ENCODE measurements at regions not wholly inside any gene's neighbourhood (a gene's known extent, or its start where the extent isn't known, plus 50 kb on each side); places are given as distances from the start of the nearest gene placed in this dataset.

DNA sequence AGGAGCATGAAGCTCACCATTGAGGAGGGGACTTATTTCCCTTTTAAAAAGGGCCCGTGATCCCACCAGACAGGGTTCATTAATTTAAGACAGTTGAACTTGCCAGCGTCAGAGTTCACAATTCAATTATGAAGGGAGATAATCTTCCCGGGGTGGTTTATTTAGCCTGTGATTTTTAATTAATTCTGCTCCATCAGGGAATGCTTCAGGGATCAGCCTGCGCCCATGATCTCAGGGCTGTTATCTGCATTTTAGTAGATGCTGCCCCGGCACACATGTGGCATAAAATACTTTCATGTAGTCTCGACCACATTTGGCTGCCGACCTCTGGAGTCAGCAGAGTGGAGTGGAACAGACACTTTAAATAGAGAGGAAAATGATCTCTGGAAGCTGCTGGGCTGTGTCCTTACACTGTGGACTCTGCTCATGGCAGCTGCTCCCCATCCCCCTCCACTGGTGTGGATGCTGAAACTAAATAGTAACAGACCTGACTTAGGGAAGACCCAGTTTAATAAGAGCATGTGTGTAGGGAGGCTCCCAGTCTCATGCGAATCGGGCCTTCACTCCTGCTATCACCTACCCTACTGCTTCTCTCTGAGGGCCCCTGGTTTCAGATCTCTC, 256.9 kb downstream of the TEX29 start:
- H3K9me3 ChIP-seq: no peaks in the 10 kb centered on the region

DNA sequence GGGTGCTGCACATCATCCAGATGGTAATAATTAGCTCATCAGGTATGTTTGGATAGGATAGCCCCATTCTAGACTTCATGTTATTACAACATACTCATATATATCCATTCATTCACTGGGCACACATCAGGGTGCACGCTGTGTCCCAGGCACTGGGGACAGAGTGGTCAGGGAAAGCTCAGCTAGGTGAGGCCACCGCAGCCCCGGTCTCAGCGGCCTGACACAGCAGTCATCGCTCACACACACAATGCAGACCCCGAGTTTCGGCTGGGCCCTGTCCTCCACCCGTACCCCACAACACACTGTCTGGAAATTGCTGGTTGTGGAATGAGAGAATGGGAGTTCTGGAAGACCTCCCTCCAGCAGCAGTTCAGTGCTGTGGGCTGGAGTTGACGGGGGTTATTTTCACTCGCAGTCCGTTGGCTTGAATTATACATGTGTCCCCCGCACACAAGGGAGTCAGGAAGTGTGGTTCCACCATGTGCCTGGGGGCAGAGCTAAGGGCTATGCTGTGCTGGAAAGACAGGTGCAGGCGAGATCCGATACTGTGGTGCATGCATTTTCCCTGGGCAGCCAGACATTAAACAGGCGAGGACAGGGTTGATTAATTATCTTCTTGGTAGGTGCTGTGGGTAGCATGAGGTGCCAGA, 257.6 kb downstream of the TEX29 start:
- Histone ChIP-seq H3K4me1 (ENCODE audit: control insufficient read depth in 1 of 2, insufficient read depth in 1 of 2, low read depth in 1 of 2, low read length in 1 of 2) (no peaks in the 10 kb centered on the region), H3K36me3 (no peaks in the 10 kb centered on the region), H3K27me3 (no peaks in the 10 kb centered on the region), H3K9me3 (no peaks in the 10 kb centered on the region), H3K27ac (no peak overlapping the region), H3K4me3 (ENCODE audit: low read depth in 1 of 2, low read length in 1 of 2) (no peak overlapping the region)
- TF ChIP-seq, protein P1, sequence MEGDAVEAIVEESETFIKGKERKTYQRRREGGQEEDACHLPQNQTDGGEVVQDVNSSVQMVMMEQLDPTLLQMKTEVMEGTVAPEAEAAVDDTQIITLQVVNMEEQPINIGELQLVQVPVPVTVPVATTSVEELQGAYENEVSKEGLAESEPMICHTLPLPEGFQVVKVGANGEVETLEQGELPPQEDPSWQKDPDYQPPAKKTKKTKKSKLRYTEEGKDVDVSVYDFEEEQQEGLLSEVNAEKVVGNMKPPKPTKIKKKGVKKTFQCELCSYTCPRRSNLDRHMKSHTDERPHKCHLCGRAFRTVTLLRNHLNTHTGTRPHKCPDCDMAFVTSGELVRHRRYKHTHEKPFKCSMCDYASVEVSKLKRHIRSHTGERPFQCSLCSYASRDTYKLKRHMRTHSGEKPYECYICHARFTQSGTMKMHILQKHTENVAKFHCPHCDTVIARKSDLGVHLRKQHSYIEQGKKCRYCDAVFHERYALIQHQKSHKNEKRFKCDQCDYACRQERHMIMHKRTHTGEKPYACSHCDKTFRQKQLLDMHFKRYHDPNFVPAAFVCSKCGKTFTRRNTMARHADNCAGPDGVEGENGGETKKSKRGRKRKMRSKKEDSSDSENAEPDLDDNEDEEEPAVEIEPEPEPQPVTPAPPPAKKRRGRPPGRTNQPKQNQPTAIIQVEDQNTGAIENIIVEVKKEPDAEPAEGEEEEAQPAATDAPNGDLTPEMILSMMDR (IDR thresholded peaks at IDR 0.05): no peak

More for the DNA sequence above, 256.9 kb downstream of the TEX29 start:
- Histone ChIP-seq H3K36me3 (no peaks in the 10 kb centered on the region), H3K4me3 (ENCODE audit: low read depth in 1 of 2, low read length in 1 of 2) (no peak overlapping the region), H3K27me3 (no peaks in the 10 kb centered on the region), H3K27ac (no peak overlapping the region), H3K4me1 (ENCODE audit: control insufficient read depth in 1 of 2, insufficient read depth in 1 of 2, low read depth in 1 of 2, low read length in 1 of 2) (no peaks in the 10 kb centered on the region)
- TF ChIP-seq, protein P1 (IDR thresholded peaks at IDR 0.05): no peak

DNA sequence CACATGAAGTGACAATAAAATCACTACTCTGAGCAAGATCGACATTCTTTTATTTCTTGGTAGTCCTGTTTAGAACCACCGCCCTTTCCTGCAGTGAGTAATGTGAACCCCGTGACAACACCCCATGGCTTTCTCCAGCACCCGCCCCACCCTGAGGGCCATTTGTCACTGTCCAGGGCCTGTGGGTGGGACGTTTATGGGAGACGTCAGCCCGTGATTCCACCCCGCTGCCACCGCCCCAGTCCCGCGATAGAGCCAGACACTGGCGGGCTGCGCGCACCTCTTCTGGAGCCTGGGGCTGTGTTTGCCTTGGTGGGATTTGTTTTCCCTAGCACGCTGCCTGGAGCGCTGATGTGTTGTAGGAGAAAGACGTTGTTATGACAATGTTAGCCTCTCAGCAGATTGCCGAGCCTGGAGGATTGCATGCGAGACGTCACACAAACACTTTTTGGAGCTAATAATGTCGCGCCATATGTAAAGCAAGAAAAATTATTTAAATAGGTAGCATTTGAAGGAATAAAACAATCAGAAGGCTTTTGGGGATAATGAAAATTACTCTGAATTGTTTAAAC, 263.7 kb downstream of the TEX29 start:
- H3K4me3 ChIP-seq (ENCODE audit: low read depth in 1 of 2, low read length in 1 of 2): no peak overlapping the region
- no peak overlapping the region for H3K27ac ChIP-seq
- no peaks in the 10 kb centered on the region for H3K36me3 ChIP-seq
- TF ChIP-seq, protein P1 (IDR thresholded peaks at IDR 0.05): no peak
- H3K27me3 ChIP-seq: no peaks in the 10 kb centered on the region
- H3K9me3 ChIP-seq: no peaks in the 10 kb centered on the region
- H3K4me1 ChIP-seq (ENCODE audit: control insufficient read depth in 1 of 2, insufficient read depth in 1 of 2, low read depth in 1 of 2, low read length in 1 of 2): no peaks in the 10 kb centered on the region

DNA sequence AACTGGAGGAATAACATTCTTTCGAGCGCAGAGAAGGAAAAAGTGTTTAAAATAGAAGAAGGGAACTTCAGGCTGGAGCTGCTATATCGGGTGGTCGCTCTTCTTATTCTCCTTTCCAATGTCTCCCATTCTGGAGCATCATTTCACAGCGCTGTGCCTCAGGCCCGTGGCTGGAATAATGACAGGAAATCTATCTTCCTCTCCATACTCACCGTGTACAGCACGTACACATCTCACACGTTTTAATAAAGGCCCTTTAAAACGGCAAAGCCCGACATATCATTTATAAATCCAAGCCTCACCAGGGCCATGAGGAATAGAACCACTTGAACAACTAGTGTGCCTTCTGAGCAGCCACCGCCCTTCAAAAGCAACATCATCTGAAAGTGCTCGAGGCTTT, 264.4 kb downstream of the TEX29 start:
- Histone ChIP-seq H3K4me1 (ENCODE audit: control insufficient read depth in 1 of 2, insufficient read depth in 1 of 2, low read depth in 1 of 2, low read length in 1 of 2) (no peaks in the 10 kb centered on the region), H3K27me3 (no peaks in the 10 kb centered on the region), H3K9me3 (no peaks in the 10 kb centered on the region), H3K4me3 (ENCODE audit: low read depth in 1 of 2, low read length in 1 of 2) (no peak overlapping the region), H3K27ac (no peak overlapping the region), H3K36me3 (no peaks in the 10 kb centered on the region)
- TF ChIP-seq, protein P1 (IDR thresholded peaks at IDR 0.05): no peak

DNA sequence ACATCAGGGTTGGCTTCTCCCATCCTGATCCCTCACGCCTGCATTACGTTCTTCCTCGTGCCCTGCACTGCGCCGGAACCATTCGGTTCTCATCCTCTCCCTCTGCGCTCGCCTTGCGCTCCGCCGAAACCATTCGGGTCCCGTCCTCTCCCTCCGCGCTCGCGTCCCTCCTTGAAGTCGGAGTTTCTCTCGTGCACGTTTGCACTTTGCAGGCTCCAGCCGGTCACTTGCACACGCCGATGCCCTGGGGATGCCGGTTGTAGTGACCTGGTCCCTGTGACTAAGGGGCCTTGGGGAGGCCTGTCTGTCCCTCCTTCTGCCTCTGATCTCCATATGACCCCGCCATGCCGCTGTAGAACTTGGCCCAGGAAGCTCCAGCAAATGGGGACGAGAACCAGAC, 265.8 kb downstream of the TEX29 start:
- H3K4me3 ChIP-seq (ENCODE audit: low read depth in 1 of 2, low read length in 1 of 2): no peak overlapping the region
- TF ChIP-seq, protein P1 (IDR thresholded peaks at IDR 0.05): no peak
- no peaks in the 10 kb centered on the region for H3K4me1 ChIP-seq (ENCODE audit: control insufficient read depth in 1 of 2, insufficient read depth in 1 of 2, low read depth in 1 of 2, low read length in 1 of 2)
- no peak overlapping the region for H3K27ac ChIP-seq
- H3K36me3 ChIP-seq: no peaks in the 10 kb centered on the region
- no peaks in the 10 kb centered on the region for H3K27me3 ChIP-seq
- H3K9me3 ChIP-seq: no peaks in the 10 kb centered on the region
